ENCODE measurements at regions not wholly inside any gene's neighbourhood (a gene's known extent, or its start where the extent isn't known, plus 50 kb on each side); places are given as distances from the start of the nearest gene placed in this dataset.

DNA sequence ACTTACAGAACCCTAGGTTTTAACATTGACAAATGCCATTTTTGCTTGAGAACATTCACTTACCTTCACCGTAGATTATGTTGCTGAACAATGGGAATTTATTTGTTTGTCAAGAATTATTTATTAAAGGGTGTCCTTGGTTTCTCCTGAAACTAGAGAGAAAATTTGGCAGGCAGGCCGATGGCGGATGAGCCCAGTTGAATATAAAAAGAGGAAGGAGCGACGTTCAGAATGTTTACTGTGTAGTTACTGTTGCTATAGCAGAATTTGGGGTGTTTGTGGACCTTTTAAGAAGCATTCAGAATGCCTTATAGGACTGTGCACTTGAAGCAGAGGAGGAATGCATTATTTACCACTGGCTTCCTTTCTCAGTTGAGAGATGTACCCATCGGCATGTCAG is 268.2 kb downstream of the CDH10 start:
- H3K4me1 Mint-ChIP-seq = no peaks in the 10 kb centered on the region
- H3K27ac Mint-ChIP-seq = no peak overlapping the region
- DNase-seq = no peak
- no peak overlapping the region for H3K4me3 Mint-ChIP-seq
- intact Hi-C loops (cut with micrococcal nuclease) = no loop called here
- H3K9me3 Mint-ChIP-seq = peaks cover 8% of the 10 kb centered on the region
- no peaks in the 10 kb centered on the region for H3K27me3 Mint-ChIP-seq
- H3K36me3 Mint-ChIP-seq (ENCODE audit: low read depth) = no peaks in the 10 kb centered on the region

DNA sequence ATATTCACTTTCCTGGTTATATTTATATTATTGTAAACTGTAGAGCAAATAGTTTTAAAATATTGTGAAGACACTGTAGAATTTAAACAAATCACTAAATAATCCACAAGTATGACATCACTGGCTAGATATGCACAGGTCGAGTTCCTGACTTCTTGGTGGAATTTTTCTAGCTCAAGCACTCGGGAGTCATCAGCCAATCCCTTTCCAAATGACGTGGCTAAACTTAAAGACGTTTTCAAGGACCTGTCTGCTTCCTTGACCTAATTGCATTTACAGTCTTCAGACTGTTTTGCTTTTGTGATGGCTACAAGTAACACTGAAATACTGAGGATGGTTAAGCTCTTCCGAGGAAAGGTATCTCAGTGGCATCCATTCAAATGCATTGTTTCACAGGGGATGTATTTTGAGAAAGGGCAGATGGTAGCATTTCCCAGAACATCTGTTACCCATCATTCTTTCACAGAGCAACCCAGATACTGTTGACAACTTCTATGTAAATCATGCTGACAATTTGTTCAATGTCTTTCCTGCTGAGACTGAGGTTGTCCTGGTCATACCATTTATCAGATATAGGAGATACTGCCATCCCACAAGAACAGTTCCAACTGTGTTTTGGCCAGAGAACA is 262.8 kb downstream of the CDH10 start:
- H3K4me3 Mint-ChIP-seq = no peak overlapping the region
- peaks cover 3% of the 10 kb centered on the region for H3K9me3 Mint-ChIP-seq
- intact Hi-C loops (cut with micrococcal nuclease) = no loop called here
- no peak overlapping the region for H3K27ac Mint-ChIP-seq
- no peaks in the 10 kb centered on the region for H3K27me3 Mint-ChIP-seq
- H3K36me3 Mint-ChIP-seq (ENCODE audit: low read depth) = no peaks in the 10 kb centered on the region
- no peaks in the 10 kb centered on the region for H3K4me1 Mint-ChIP-seq
- no peak for DNase-seq

DNA sequence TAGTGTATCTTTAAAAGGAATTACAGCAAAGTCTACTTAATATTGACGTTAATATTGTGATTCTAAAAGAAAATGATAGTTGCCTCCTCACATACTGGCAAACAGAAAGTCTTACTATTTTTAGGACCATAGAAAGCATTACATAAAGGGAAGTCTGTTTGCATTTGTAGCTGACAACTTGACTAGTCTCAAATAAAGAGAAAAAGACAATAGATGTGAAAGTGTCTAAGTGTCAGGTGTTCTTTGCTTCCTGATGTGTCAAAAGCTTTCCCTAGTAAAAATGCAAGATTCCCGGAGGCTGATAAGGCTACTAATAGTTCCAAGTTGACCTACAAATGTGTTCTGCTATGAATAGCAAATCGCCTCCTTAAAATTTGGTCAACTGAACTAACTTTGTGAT is 259.7 kb downstream of the CDH10 start:
- intact Hi-C loops (cut with micrococcal nuclease) = no loop called here
- Mint-ChIP-seq H3K4me3 (no peak overlapping the region), H3K4me1 (no peaks in the 10 kb centered on the region), H3K27ac (no peak overlapping the region), H3K9me3 (peaks cover 7% of the 10 kb centered on the region), H3K27me3 (no peaks in the 10 kb centered on the region), H3K36me3 (ENCODE audit: low read depth) (no peaks in the 10 kb centered on the region)
- no peak for DNase-seq

DNA sequence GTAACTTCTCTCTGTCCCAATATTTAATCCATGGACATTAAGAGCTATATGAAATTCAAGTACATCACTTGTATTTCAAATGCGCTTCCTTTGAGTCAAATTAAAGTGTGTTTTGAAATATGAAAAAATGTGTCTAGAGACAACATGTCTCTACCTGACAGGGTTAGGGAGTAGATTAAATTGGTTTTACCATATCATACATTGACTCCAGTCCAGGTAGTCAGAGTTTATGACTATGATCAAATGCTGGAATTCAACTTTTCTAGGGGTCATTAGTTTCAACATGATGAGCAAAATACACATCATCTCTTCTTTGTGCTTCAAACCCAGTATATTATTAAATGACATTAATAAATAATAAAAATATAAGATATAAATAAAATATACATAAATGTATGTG is 259.2 kb downstream of the CDH10 start:
- Mint-ChIP-seq H3K4me1 (no peaks in the 10 kb centered on the region), H3K27ac (no peak overlapping the region), H3K27me3 (no peaks in the 10 kb centered on the region), H3K36me3 (ENCODE audit: low read depth) (no peaks in the 10 kb centered on the region), H3K9me3 (peaks cover 7% of the 10 kb centered on the region), H3K4me3 (no peak overlapping the region)
- DNase-seq = no peak
- intact Hi-C loops (cut with micrococcal nuclease) = no loop called here

DNA sequence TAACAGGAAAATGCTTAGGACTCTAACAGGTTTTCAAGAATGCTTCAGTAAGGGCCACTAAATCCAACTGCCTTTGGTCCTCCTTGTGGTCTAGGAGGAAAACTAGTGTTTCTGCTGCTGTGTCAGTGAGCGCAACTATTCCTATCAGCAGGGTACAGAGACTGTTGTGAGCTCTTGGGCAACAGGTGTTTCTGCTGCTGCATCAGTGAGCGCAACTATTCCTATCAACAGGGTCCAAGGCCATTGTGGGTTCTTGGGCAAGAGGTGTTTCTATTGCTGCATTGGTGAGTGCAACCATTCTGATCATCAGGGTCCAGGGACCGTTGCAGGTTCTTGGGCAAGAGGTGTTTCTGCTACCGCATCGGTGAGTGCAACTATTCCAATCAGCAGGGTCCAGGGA is 256.3 kb downstream of the CDH10 start:
- no peak overlapping the region for H3K27ac Mint-ChIP-seq
- H3K36me3 Mint-ChIP-seq (ENCODE audit: low read depth) = no peaks in the 10 kb centered on the region
- H3K9me3 Mint-ChIP-seq = peaks cover 7% of the 10 kb centered on the region
- no peak for DNase-seq
- H3K4me3 Mint-ChIP-seq = no peak overlapping the region
- no peaks in the 10 kb centered on the region for H3K4me1 Mint-ChIP-seq
- intact Hi-C loops (cut with micrococcal nuclease) = no loop called here
- H3K27me3 Mint-ChIP-seq = no peaks in the 10 kb centered on the region

DNA sequence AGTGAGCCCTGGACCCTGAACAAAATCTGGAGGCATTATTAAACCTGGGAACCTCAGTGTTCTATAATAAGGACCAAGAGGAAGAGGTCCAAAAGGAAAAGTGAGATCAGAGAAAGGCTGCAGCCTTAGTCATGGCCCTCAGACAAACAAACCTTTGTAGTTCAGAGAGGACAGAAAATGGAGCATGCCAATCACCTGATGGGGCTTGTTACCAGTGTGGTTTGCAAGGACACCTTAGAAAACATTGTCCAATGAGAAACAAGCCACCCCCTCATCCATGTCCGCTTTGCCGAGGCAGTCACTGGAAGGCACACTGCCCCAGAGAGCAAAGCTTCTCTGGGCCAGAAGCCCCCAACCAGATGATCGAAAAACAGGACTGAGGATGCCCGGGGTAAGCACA is 254.8 kb downstream of the CDH10 start:
- Mint-ChIP-seq H3K27ac (no peak overlapping the region), H3K9me3 (peaks cover 7% of the 10 kb centered on the region), H3K36me3 (ENCODE audit: low read depth) (no peaks in the 10 kb centered on the region), H3K4me3 (no peak overlapping the region), H3K27me3 (no peaks in the 10 kb centered on the region), H3K4me1 (no peaks in the 10 kb centered on the region)
- intact Hi-C loops (cut with micrococcal nuclease) = no loop called here
- no peak for DNase-seq

DNA sequence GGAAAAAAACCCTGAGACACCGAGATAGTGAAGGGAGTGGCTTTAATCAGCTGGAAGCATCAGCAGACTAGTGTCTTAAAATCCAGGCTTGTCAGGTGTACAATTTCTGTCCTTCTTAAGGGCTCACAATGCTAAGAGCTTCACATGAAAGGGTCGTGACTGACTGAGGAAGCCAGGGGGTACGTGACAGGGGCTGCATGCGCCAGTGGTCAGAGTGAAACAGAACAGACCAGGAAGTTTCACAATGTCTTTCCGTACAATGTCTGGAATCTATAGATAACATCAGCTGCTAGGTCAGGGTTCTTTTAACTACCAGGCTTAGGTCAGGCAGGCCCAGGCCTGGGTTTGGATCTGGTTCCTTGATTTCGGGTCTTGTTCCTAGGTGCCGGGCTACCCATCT is 253.0 kb downstream of the CDH10 start:
- Mint-ChIP-seq H3K27me3 (no peaks in the 10 kb centered on the region), H3K36me3 (ENCODE audit: low read depth) (no peaks in the 10 kb centered on the region), H3K9me3 (peaks cover 5% of the 10 kb centered on the region), H3K27ac (no peak overlapping the region), H3K4me1 (no peaks in the 10 kb centered on the region), H3K4me3 (no peak overlapping the region)
- intact Hi-C loops (cut with micrococcal nuclease) = no loop called here
- DNase-seq = no peak

DNA sequence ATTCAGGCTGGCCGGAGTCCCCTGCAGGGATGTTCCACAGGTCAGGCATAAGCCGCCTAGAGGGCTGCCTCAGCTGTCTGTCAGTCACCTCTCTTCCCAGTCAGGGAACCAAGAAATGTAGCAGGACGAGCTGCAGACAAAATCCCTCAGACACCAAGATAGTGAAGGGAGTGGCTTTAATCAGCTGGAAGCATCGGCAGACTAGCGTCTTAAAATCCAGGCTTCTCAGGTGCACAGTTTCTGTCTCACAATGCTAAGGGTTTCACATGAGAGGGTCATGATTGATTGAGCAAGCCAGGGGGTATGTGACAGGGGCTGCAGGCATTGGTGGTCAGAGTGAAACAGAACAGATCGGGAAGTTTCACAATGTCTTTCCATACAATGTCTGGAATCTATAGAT is 247.2 kb downstream of the CDH10 start:
- H3K4me1 Mint-ChIP-seq = no peaks in the 10 kb centered on the region

DNA sequence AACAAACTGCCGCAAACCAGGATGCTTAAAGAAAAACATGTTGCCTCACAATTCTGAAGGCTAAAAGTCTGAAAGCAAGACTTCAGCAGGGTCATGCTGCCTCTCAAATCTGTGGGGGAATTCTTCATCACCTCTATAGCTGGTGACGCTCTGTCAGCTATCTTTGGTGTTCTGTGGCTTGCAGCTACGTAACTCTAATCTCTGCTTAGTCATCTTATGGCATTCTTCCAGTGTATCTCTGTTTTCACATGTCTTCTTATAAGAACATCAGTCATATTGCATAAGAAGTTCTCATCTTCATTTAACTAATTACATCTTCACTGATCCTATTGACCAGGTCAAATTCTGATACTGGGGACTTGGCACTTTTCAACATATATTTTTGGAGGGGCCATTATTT is 243.0 kb downstream of the CDH10 start:
- H3K4me3 Mint-ChIP-seq = no peak overlapping the region
- no peaks in the 10 kb centered on the region for H3K4me1 Mint-ChIP-seq
- intact Hi-C loops (cut with micrococcal nuclease) = no loop called here

More for the DNA sequence above, 247.2 kb downstream of the CDH10 start:
- Mint-ChIP-seq H3K36me3 (ENCODE audit: low read depth) (no peaks in the 10 kb centered on the region), H3K27me3 (no peaks in the 10 kb centered on the region), H3K4me3 (no peak overlapping the region), H3K9me3 (peaks cover 17% of the 10 kb centered on the region), H3K27ac (no peak overlapping the region)
- intact Hi-C loops (cut with micrococcal nuclease) = no loop called here
- DNase-seq = no peak

DNA sequence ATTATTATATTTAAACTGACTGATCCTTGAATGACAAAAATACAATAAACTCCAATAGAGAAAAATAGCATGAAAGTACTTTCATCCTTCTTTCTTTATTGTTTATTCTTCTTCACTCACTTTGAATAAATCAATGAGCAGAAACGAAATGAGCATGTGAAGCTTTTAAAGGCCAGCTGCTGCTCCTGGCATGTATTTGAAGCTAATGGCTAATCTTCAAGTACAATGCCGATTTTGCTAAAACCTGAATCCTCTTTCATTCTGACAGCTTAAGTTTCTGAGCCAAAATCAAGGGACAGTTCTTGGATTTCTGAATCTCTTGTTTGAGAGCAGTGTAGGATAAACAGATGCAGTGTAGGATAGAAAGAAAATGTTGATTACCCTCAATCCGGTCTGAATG is 237.3 kb downstream of the CDH10 start:
- no peak overlapping the region for H3K27ac Mint-ChIP-seq
- no peak for DNase-seq
- no peak overlapping the region for H3K4me3 Mint-ChIP-seq
- H3K36me3 Mint-ChIP-seq (ENCODE audit: low read depth) = no peaks in the 10 kb centered on the region
- H3K4me1 Mint-ChIP-seq = no peaks in the 10 kb centered on the region
- H3K27me3 Mint-ChIP-seq = no peaks in the 10 kb centered on the region
- peaks cover 3% of the 10 kb centered on the region for H3K9me3 Mint-ChIP-seq
- intact Hi-C loops (cut with micrococcal nuclease) = no loop called here

More for the DNA sequence above, 243.0 kb downstream of the CDH10 start:
- H3K36me3 Mint-ChIP-seq (ENCODE audit: low read depth) = no peaks in the 10 kb centered on the region
- H3K27me3 Mint-ChIP-seq = no peaks in the 10 kb centered on the region
- H3K27ac Mint-ChIP-seq = no peak overlapping the region
- peaks cover 16% of the 10 kb centered on the region for H3K9me3 Mint-ChIP-seq
- DNase-seq = no peak

DNA sequence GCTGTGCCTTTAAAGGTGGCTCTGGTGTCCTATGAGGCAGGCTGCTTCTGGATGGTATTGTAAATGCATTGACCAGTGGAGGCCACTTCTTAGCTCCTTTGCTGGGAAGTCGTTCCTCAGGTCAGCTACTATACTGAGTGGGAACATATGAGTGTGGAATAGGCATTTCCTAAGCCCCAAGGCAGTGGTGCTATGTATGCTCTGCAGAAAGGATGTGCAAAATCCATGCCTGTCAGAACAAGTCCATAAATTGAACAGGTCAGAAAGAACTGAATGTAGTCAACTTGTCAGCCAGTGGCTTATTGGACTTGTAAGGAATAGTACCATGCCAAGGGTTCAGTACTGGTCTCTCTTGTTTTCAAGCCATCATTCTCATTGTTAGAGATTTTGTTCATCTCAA is 216.4 kb downstream of the CDH10 start:
- H3K4me1 Mint-ChIP-seq = no peaks in the 10 kb centered on the region
- H3K36me3 Mint-ChIP-seq (ENCODE audit: low read depth) = no peaks in the 10 kb centered on the region
- H3K4me3 Mint-ChIP-seq = no peak overlapping the region
- no peak for DNase-seq
- peaks cover 6% of the 10 kb centered on the region for H3K9me3 Mint-ChIP-seq
- intact Hi-C loops (cut with micrococcal nuclease) = no loop called here
- no peak overlapping the region for H3K27ac Mint-ChIP-seq
- no peaks in the 10 kb centered on the region for H3K27me3 Mint-ChIP-seq

DNA sequence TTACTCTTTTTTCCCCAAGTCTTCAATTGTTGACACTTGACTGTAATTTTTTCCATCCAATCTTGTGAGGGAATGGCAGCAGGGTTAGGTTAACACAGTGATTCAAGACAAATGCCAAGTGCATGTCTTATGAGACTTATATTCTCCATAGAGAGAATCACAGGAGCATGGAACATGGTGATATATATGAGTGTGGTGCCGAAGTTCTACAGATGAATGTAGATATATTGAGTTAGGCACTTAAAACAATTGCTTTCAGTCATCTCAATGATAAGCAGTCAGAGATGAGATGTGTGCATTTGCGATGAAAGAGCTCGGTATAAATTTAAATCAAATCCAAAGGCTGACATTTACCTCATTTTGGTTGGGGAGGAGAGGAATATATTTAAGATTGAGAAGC is 211.2 kb downstream of the CDH10 start:
- intact Hi-C loops (cut with micrococcal nuclease) = no loop called here
- DNase-seq = no peak
- Mint-ChIP-seq H3K9me3 (peaks cover 15% of the 10 kb centered on the region), H3K4me1 (no peaks in the 10 kb centered on the region), H3K36me3 (ENCODE audit: low read depth) (no peaks in the 10 kb centered on the region), H3K27ac (no peak overlapping the region), H3K27me3 (no peaks in the 10 kb centered on the region), H3K4me3 (no peak overlapping the region)
